Omental fat pad (tissue), 3 donors: ENCODE measurements at regions not wholly inside any gene's neighbourhood (a gene's known extent, or its start where the extent isn't known, plus 50 kb on each side); places are given as distances from the start of the nearest gene placed in this dataset.
"Not testable (repeated sequence)": the region's sequence is repeated elsewhere in the genome, so short reads cannot be mapped to it uniquely, and the experiment has no call there.

Experiments used
- ATAC-seq: fragments of 150-250 bp; one replicate; pipeline ENCODE4 v1.9.1; 2016; ENCODE audit warnings: mild to moderate bottlenecking, moderate library complexity; ENCODE audit not compliant: low FRiP score
- DNase-seq: peaks from one replicate; pipeline ENCODE4 v3.0.0-alpha.2; 2019; ENCODE audit warnings: low spot score
- CTCF ChIP-seq, 3 donors: fragments of 450-650 bp; IDR thresholded peaks; one replicate each; pipeline ENCODE4 v1.5.1; 2016 to 2017; ENCODE audit warnings: antibody characterized with exemption in 3 of 3, mild to moderate bottlenecking in 3 of 3, moderate library complexity in 2 of 3

GRCh38 chr11:57903011-57903410 lies 120.7 kb upstream of the OR9Q1 start:
- no peak for ATAC-seq
- DNase-seq: no peak
- TF ChIP-seq CTCF (IDR thresholded peaks at IDR 0.05): no peak

GRCh38 chr11:57903441-57904123 lies 120.1 kb upstream of the OR9Q1 start:
- ATAC-seq: no peak
- DNase-seq: no peak
- no peak for TF ChIP-seq CTCF (IDR thresholded peaks at IDR 0.05)

GRCh38 chr11:57904376-57904775 lies 119.3 kb upstream of the OR9Q1 start:
- DNase-seq: no peak
- no peak for TF ChIP-seq CTCF (IDR thresholded peaks at IDR 0.05)
- no peak for ATAC-seq

GRCh38 chr11:57905439-57905838 lies 118.2 kb upstream of the OR9Q1 start:
- TF ChIP-seq CTCF (IDR thresholded peaks at IDR 0.05): no peak
- DNase-seq: no peak
- no peak for ATAC-seq

GRCh38 chr11:57908399-57908798 lies 115.3 kb upstream of the OR9Q1 start:
- ATAC-seq, DNase-seq: not testable (repeated sequence)

- not testable (repeated sequence) for ATAC-seq, DNase-seq
These were observed 112.2 kb upstream of the OR9Q1 start for GRCh38 chr11:57911522-57911921.

GRCh38 chr11:57913715-57914704 lies 109.7 kb upstream of the OR9Q1 start:
- TF ChIP-seq CTCF (IDR thresholded peaks at IDR 0.05): no peak
- ATAC-seq (no peak), DNase-seq (no peak)

GRCh38 chr11:57917632-57918031 lies 106.0 kb upstream of the OR9Q1 start:
- TF ChIP-seq CTCF (IDR thresholded peaks at IDR 0.05): no peak
- ATAC-seq (no peak), DNase-seq (no peak)
